ENCODE measurements at regions not wholly inside any gene's neighbourhood (a gene's known extent, or its start where the extent isn't known, plus 50 kb on each side); places are given as distances from the start of the nearest gene placed in this dataset.

DNA sequence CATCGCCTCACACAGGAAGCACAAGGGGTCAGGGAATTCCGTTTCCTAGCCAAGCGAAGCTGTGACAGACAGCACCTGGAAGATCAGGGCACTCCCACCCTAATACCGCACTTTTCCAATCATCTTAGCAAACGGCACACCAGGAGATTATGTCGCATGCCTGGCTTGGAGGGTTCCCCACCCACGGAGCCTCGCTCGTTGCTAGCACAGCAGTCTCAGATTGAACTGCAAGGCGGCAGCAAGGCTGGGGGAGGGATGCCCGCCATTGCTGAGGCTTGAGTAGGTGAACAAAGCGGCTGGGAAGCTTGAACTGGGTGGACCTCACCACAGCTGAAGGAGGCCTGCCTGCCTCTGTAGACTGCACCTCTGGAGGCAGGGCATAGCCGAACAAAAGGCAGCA is 384.8 kb downstream of the CNTN6 start:
- in situ Hi-C loops (cut with MboI) = no loop called here
- H3K9me1 ChIP-seq (ENCODE audit: control insufficient read depth, insufficient read depth, low read length) = no peaks in the 10 kb centered on the region

DNA sequence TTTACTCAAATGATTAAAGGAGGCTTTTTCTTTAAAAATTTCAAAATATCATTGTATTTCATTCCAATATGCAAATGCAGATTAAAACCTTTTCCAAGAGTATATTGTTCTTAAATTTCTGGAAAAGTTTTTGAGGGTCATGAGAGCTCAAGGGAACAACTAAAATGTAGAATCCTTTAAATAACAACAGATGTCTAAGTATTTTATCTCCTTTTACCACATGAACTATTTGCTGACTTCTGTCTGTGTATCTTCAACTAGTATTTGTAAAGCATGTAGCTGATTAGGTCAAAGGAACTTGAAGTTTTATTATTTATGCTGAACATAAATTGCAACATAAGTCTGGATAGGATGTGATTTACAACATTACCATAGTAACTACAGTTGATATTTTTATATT is 402.6 kb downstream of the CNTN6 start:
- BruUV-seq (replicated peaks) = no TSS peak

More for the DNA sequence above, 384.8 kb downstream of the CNTN6 start:
- 2% methylated on average over 13 of the region's 13 CpGs for WGBS (ENCODE audit: insufficient coverage, low coverage, missing lambda C conversion rate)
- POLR2A ChIA-PET = no interaction called here
- Histone ChIP-seq H3K9me3 (replicated peaks; ENCODE audit: control insufficient read depth, insufficient read depth, low read depth, low read length) (peaks cover 3% of the 10 kb centered on the region; the same call in 1 of the 2 replicates), H3K27ac (ENCODE audit: extremely low read depth, low read depth, low read length) (no peak overlapping the region), H3K4me1 (replicated peaks in 1 of 2; ENCODE audit: control insufficient read depth in 2 of 2, insufficient read depth in 2 of 2, low read length in 2 of 2) (no peaks in the 10 kb centered on the region), H3K9ac (ENCODE audit: insufficient read depth in 1 of 2, low read depth in 2 of 2, low read length in 2 of 2) (no peak overlapping the region), H3K36me3 (ENCODE audit: control insufficient read depth, insufficient read depth, low read length) (no peaks in the 10 kb centered on the region), H3K79me2 (ENCODE audit: control insufficient read depth, insufficient read depth, low read length) (no peaks in the 10 kb centered on the region), H3K4me2 (ENCODE audit: insufficient read depth, low read length) (no peak overlapping the region), H3K4me3 (no peak overlapping the region), H3K27me3 (ENCODE audit: control insufficient read depth in 2 of 2, insufficient read depth in 2 of 2, low read length in 2 of 2) (no peaks in the 10 kb centered on the region), H4K20me1 (replicated peaks; ENCODE audit: control insufficient read depth, insufficient read depth, low read length) (no peaks in the 10 kb centered on the region), H2AFZ (ENCODE audit: low read depth, low read length) (no peak overlapping the region)
- FAIRE-seq (no peak), ATAC-seq (no peak), DNase-seq (ENCODE audit: extremely low read depth in 1 of 4, low spot score in 3 of 4) (no peak)
- intact Hi-C loops (cut with micrococcal nuclease) = no loop called here
- no peak for TF ChIP-seq NFRKB (IDR thresholded peaks at IDR 0.05; ENCODE audit: low read depth)
- BruUV-seq (replicated peaks) = no TSS peak
- CTCF ChIA-PET (ENCODE audit: low intra/inter-chr PET ratio) = no interaction called here

More for the DNA sequence above, 402.6 kb downstream of the CNTN6 start:
- in situ Hi-C loops (cut with MboI) (no loop called here), intact Hi-C loops (cut with micrococcal nuclease) (no loop called here)
- ChIA-PET POLR2A (no interaction called here), CTCF (ENCODE audit: low intra/inter-chr PET ratio) (no interaction called here)
- no peaks in the 10 kb centered on the region for H4K20me1 ChIP-seq (replicated peaks; ENCODE audit: control insufficient read depth, insufficient read depth, low read length)
- TF ChIP-seq HOXB6 (CRISPR knock-in tag; IDR thresholded peaks at IDR 0.05; ENCODE audit: borderline replicate concordance) (no peak), ZNF224 (CRISPR knock-in tag; IDR thresholded peaks at IDR 0.05) (no peak), MCM7 (IDR thresholded peaks at IDR 0.05) (no peak), JUND (IDR thresholded peaks at IDR 0.05; ENCODE audit: borderline replicate concordance, low read depth, low read length) (no peak), JUND (tag; IDR thresholded peaks at IDR 0.05; ENCODE audit: borderline replicate concordance, low read depth, low read length) (no peak)
- TF ChIP-seq, protein P1, sequence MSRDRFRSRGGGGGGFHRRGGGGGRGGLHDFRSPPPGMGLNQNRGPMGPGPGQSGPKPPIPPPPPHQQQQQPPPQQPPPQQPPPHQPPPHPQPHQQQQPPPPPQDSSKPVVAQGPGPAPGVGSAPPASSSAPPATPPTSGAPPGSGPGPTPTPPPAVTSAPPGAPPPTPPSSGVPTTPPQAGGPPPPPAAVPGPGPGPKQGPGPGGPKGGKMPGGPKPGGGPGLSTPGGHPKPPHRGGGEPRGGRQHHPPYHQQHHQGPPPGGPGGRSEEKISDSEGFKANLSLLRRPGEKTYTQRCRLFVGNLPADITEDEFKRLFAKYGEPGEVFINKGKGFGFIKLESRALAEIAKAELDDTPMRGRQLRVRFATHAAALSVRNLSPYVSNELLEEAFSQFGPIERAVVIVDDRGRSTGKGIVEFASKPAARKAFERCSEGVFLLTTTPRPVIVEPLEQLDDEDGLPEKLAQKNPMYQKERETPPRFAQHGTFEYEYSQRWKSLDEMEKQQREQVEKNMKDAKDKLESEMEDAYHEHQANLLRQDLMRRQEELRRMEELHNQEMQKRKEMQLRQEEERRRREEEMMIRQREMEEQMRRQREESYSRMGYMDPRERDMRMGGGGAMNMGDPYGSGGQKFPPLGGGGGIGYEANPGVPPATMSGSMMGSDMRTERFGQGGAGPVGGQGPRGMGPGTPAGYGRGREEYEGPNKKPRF (IDR thresholded peaks at IDR 0.05; ENCODE audit: low read depth, low read length) = no peak
- DNase-seq (ENCODE audit: extremely low read depth in 1 of 4, low spot score in 3 of 4) = no peak
- H3K27me3 ChIP-seq (ENCODE audit: control insufficient read depth in 2 of 2, insufficient read depth in 2 of 2, low read length in 2 of 2) = no peaks in the 10 kb centered on the region
- ATAC-seq = no peak
- no peak overlapping the region for H3K4me3 ChIP-seq
- FAIRE-seq = no peak
- no peaks in the 10 kb centered on the region for H3K9me3 ChIP-seq (replicated peaks; ENCODE audit: control insufficient read depth, insufficient read depth, low read depth, low read length)
- no peak overlapping the region for H2AFZ ChIP-seq (ENCODE audit: low read depth, low read length)
- no peak overlapping the region for H3K27ac ChIP-seq (ENCODE audit: extremely low read depth, low read depth, low read length)
- no peaks in the 10 kb centered on the region for H3K9me1 ChIP-seq (ENCODE audit: control insufficient read depth, insufficient read depth, low read length)
- H3K9ac ChIP-seq (ENCODE audit: insufficient read depth in 1 of 2, low read depth in 2 of 2, low read length in 2 of 2) = no peak overlapping the region
- no peaks in the 10 kb centered on the region for H3K79me2 ChIP-seq (ENCODE audit: control insufficient read depth, insufficient read depth, low read length)
- no peaks in the 10 kb centered on the region for H3K4me1 ChIP-seq (replicated peaks in 1 of 2; ENCODE audit: control insufficient read depth in 2 of 2, insufficient read depth in 2 of 2, low read length in 2 of 2)
- H3K36me3 ChIP-seq (ENCODE audit: control insufficient read depth, insufficient read depth, low read length) = no peaks in the 10 kb centered on the region
- no peak overlapping the region for H3K4me2 ChIP-seq (ENCODE audit: insufficient read depth, low read length)
